UCSD-AML1 (cell line): ENCODE measurements at regions not wholly inside any gene's neighbourhood (a gene's known extent, or its start where the extent isn't known, plus 50 kb on each side); places are given as distances from the start of the nearest gene placed in this dataset.
A peak's percentile ranks its signal among the peaks of the same experiment; 100 is the strongest.

ENCODE experiments used
- DNase-seq: peaks from one replicate; lab custom pipeline; 2025; ENCODE audit not compliant: unreplicated experiment; lab: John Stamatoyannopoulos, UW

DNA sequence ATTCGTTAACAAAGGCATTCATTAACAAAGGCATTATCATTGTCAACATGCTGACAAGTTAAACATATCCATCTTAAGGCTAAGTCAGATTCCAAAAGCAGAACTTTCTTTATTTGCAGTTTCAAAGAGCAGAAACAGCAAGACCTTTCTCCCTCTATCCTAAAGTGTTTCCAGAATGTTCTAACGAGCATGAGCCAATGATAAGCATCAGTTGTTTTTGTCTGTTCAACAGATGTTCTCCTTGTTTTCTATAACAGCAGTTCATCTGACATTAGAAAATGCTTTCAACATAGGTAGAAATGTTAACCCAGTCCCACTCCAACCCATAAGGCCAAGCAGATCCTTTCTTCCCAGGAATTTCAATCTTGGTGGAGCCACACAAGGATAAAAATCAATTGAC, 77.6 kb upstream of the POMGNT2 start:
- no peak for DNase-seq

DNA sequence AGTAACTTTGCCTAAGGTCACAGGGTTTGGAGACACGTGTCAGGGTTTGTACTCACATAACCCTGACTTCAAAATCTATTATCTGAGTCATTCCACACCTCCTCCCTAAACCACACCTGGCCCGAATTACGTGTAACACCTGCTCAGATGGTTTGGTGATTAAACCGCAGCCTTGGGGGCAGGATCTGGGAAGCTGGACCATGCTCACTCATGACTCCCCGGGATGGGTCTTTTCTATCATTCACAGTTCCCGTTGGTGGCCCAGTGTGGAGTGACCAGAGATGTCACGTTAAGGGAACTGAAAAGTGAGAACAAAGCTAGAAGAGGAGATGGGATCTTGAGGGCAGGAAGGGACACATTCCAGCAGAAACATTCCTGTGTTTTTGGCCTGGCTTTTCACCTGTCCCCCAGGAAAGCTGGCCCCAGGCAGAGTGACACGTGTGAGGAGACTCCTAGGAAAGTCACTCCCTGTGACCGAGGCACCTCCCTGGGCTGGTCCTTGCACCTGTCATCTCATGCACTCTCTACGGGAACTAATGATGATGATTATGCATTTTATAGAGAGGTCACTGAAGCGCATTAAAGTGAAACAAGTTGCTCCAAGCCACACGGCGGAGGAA, 75.4 kb upstream of the POMGNT2 start:
- no peak for DNase-seq

DNA sequence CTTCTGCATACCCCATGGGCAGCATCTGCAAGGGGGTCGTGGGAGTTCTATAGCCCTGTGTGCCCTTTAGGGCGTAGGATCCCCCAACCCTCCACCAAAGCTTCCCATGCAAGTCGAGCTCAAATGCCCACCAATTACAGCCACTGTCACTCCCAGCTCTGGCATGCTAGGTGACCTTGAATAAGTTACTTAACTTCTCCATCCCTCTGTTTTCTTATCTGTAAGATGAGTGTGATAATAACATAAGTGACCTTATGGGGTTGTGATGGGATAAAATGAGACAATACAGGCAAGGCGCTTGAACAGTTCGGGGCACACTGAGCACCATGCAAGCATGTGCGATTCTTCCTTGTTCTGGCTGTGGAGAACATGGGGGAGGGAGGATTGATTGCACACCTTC, 74.8 kb upstream of the POMGNT2 start:
- no peak for DNase-seq

DNA sequence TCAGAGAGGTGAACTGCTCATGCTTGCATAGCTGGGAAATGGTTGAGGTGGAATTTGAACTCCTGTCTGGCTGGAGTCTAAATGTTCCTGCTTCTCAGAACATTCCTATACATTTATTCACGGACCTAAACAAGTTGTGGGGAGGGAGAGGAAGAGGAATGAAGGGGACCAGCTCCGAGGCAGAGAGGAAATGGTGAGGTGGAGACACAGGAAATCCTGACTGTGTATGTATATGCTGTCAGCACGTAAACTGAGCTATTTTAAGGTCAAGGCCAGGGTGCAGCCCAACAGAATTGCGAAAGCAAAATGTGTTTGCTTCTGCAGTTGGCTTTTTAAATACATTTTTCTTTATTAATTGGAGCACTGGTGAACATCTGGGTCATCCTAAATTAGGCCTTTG, 74.1 kb upstream of the POMGNT2 start:
- DNase-seq: peak; percentile 59

DNA sequence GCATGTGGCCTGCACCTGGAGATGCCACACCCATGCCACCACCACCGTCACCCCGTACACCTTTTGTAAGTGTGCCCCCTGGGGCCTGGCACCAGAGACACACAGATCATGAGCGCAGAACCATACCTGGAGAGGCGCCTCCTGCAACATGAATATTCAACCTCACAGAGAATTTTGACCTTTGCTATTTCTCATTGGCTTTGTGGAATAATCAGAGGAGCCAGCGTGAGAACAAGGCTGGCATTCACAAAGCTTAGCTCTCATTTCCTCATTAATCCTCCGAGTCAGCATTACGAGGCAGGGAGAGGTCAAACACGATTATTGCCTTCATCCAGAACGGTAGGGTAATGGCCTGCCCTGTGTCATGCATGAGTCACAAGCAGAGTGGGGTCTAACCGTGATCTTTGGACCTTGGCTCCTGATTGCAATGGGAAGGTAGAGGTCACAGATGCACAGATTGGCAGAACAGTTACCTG, 73.0 kb upstream of the POMGNT2 start:
- no peak for DNase-seq

DNA sequence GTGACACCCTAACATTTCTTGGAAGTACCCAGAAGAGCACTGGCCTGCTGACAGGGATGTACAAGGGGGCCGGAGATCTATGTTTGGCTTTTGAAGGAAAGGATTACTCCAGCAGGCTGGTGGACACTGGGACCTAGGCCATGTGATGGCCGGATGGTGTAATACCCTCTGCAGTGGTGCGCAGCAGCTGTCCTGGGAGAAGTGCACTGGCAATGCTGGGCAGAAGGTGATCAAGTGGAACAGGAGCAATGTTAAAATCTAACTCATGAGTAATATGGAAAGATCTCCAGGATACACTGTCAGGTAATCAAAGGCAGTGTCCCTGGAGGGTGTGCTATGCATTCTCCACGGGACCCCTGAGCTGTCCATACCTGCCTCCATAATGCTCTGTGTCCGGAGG, 71.2 kb upstream of the POMGNT2 start:
- DNase-seq: no peak

DNA sequence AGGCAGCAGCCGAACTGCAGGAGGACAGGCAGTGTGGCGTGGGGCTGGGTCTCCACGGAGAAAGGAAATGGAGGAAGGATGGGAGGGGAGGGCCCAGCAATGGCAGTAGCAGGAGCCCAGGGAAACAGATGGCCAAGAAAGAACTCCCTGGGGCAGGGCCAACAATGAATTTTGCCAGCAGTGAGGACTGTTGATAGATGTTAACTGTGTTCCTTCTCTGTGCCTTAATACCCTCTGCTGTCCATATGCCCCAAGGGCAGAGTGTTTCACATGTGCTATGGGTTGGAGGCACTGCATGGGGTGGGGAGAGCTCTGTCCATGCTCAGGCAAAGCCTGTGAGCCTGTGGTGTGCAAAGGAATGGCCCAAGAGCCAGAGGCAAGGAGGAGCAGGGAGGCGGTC, 70.8 kb upstream of the POMGNT2 start:
- peak; percentile 46 for DNase-seq

DNA sequence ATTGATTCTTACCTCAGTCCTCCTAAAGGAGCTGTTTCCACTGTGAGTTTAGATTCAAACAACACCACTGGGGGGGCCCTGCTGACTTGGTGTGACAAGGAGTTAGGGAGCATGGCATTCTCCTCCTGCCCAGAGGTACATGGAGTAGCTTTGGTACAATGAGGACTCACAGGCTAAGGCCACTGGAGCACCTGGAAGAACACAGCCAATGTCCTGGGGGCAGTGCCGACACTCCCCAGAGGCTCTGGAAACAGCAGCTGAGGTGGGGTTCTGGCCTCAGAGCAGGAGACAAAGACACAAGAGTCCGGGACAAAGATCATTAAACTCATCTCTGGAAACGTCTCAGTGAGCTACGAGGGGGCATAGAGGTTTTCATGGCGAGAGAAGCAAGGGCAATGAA, 69.7 kb upstream of the POMGNT2 start:
- no peak for DNase-seq

DNA sequence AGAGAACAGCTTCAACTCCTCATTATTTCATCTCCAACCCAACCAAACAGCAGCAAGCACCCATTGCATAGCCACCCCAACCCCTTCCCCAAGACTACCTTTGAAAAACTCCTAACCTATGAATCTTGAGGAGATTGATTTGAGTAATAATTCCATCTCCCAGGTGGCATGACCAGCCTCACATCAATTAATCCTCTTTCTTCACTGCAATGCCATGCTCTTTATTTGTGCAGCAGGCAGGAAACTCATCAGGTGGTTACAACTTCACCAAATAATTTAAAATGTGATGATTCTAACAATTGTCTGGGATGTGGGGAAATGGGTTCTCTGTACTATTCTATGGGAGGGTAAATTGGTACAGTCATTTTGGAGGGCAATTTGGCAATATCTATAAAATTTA, 68.1 kb upstream of the POMGNT2 start:
- no peak for DNase-seq

DNA sequence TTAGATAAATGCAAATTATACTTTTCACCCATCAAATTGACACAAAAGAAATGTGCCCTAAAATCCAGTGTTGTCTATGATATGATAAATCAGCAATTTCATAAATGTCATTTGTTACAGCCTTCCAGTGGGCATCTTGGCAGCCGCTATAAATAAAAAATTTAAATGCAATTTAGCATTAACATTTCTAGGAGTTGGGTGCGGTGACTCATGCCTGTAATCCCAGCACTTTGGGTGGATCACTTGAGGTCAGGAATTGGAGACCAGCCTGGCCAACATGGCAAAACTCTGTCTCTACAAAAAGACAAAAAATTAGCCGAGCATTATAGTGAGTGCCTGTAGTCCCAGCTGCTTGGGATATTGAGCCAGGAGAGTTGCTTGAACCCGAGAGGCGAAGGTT, 65.9 kb upstream of the POMGNT2 start:
- DNase-seq: no peak

DNA sequence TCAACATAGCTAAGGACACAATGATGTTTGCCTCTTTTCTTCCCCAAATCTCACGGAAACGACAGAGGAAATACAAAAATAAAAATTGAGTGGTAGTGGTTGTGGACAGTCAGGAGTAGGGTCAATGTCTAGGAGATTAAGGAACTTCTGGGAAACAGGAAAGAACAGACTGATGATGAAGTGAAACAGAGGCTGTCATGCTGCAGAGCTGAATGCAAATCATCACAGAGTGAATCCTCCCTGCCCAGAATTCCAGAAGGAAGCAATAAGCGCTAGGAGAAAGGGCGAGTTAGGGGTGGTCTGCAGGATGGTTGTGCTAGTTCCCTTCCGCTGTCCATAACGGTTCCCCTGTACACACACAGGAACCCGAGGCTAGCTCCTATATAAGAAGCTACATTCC, 64.7 kb upstream of the POMGNT2 start:
- no peak for DNase-seq

DNA sequence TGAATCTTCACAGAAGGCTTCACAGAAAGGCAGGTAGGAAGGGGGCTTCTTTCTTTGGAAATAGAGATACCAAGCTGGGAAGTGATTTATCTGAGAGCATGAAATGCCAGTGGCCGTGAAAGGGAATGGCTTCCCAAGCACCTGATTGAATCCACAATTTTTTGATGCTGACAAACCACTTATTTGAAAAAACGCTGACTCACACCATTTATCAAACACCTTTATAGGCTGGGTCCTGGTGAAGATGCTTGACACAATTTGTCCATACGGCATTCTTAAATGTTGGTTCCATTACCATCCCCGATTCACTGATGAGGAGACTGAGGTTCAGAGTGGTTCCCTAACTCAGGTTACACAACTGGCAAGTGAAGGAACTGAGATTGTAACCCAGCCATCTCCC, 64.1 kb upstream of the POMGNT2 start:
- DNase-seq: no peak

DNA sequence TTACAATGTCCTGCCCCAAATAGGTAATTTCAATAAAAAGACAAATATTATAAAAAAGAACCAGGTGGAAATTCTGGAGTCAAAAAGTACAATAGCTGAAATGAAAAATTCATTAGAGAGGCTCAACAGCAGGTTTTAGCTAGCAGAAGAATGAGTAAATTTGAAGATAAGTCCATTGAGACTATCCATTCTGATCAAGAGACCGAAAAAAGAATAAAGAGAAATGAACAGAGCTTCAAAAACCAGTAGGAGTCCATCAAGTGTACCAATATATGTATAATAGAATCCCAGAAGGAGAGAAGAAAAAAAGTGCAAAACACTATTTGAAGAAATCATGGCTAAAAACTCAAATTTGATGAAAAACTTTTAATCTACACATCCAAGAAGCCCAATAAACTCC, 60.5 kb upstream of the POMGNT2 start:
- no peak for DNase-seq

DNA sequence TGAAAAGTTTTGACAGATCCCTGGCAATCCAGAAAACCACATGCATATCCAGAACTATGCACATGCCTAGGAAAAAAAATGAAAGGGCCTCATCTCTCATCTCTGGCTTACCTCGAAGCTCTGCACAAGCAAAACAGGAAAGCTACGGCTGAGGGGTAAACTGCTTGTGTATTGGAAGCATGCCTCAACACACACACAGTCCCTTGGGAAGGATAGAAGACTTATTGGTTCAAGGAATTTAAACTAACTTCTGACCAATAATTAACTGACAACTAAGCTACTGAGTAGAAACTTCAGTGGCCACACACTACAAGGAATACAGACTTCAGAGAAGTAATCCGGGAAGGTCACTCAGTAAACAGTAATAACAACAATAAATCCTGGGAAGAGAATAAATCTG, 59.9 kb upstream of the POMGNT2 start:
- no peak for DNase-seq

DNA sequence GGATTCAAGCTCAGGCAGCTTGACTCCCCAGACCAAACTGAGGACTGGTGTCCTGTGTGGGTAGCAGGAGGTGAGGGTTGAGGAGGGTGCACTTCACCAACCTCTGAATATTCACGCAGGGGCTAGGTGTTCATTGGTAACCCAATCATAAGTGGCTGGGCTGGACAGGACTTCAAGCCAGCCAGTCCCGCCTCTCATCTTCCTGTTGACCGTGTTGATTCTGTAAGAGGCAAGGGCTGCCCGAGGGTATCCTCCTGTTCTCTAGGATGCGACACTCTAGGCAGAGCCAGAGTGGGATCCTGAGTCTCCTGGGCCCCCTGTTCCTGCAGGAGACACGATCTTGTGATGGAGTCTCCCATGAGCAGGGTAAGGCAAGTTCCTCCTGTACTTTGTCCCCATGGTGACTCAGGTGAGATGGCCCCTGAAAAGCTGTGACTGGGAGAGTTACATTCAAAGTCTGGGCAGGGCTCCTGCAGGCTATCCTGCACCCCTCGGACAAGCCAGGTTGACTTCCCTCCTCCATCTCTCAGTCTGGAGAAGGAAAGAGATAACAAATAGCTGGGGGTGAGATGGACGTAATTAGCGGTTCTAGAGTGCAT, 58.1 kb upstream of the POMGNT2 start:
- DNase-seq: no peak

DNA sequence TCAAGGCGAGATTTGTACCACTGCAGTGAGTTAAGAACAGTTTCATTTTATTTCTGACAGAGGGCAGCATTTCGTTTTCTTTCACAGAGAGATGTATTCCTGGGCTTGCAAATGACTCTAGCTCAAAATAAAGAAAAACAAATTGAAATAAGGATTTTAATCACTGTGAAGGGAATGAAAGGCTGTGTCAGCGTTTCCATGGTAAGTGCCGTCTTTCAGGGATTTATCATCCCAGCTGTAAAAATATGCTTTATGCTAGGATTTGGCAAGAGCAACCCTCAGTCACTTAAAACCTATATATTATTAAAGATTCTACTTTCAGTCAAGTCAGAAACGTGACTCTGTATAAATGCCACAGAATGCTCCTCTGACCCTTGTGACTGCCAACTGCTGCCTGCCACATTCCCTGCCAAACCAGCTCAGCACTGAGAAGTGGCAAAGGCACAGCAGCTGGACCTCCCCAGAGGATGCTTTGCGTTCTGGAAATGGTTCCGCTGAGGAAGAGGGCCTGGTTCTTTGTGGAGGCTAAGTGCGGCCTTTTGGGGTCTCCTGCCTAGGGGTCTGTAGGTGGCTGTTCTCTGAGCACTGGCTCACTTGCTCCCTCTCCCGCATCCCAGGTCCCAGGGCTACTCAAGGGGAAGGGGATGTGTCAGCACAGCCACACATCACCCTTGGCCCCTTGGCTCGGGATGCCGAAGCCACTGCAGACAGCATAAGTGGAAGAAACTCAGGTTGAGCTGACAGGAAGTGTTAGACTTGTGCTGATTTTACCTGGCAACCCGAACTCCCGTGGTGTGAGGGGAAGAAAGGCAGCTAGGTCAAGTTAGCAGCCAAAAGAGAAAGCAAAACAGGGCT, 56.6 kb upstream of the POMGNT2 start:
- DNase-seq: no peak

DNA sequence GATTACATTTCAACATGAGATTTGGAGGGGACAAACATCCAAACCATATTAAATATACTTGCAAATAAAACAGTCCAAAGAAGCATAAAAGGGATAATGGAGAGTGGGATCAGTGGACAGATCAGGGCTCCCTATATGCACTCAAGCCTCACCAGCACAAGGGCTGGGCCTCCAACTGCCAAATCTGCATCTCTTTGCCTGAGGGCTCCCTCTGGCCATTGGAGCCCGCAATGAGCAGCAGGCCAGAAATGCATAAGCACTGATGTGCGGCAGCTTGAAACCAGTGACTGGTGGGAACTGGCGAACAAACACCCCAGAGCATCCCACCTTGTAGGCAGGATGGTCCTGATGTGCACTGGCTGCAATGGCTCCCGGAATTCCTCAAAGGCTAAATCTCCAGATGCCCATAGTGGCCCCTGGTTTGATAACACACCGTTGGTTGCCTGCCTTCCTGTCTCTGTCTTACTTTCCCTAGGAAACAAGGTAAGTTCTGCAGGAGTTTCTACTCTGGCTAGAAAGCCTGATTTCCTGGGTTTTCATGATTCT, 55.9 kb upstream of the POMGNT2 start:
- no peak for DNase-seq

DNA sequence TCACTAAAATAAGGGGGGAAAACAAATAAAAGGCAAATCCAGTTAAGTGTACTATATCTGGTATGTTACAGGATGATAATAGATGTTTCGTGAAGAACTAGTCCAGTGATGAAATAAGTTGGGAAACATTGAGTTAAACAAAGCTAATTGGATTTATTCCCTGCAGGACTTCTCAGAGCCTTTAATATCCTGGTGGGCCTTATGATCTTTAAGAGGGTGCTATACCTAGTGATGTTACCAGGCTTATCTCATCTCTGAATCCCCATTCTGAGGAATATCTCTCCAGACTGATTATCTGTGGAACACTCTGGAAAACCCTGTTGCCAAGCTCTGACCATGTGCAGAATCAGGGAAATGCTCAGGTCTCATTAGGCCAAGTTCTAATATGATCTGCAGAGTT, 54.8 kb upstream of the POMGNT2 start:
- DNase-seq: no peak

DNA sequence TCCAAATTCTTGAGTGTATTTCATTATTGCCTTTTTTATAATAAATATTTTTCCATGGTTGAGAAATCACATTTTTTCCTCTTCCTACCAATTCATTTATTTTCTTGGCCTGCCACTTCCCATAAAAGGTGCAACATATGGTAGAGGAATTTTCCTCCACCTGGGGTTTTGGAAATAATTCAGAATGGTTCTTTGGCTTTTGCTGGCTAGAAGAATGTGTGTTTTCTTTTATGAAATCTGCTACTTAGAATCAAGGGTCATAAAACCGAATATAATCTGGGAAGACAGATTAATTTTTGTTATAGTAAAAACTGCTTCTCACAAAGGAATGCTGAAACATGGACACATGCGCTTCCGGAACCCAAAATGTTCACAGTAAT, 54.0 kb upstream of the POMGNT2 start:
- DNase-seq: no peak

DNA sequence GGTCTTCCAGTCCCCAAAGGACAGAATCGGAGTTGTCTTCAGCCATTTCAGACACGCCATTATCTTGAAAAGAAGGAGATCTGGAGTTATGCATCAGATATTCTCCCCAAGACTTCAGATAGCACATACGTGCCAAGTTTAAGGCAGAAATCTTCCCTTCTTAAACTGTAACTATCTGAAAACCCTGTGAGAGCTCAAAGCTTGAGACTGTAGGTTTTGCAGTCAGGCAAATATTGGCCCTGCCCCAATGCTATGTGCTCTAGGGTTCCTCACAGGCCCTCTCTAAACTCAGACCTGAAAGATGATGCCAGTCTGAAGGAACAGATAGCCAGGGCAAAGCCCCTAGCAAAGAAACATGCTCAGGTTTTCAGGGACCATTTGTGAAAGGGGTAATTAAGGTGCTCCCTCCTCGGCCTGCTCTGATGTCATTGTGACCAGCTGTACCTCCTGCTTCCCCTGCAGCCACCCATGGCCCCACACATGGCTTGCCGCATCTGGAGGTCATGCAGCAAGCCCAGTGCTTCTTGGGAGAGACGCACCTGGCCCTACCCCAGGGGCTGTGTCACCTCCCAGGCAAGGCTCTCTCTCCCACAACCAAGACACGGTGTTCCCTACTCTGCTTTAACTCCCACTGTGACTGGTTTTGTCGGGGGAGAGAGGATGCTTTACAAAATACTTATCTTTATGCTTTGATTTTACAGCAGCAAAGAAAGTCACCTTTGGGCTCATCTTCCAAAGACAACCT, 53.4 kb upstream of the POMGNT2 start:
- no peak for DNase-seq

DNA sequence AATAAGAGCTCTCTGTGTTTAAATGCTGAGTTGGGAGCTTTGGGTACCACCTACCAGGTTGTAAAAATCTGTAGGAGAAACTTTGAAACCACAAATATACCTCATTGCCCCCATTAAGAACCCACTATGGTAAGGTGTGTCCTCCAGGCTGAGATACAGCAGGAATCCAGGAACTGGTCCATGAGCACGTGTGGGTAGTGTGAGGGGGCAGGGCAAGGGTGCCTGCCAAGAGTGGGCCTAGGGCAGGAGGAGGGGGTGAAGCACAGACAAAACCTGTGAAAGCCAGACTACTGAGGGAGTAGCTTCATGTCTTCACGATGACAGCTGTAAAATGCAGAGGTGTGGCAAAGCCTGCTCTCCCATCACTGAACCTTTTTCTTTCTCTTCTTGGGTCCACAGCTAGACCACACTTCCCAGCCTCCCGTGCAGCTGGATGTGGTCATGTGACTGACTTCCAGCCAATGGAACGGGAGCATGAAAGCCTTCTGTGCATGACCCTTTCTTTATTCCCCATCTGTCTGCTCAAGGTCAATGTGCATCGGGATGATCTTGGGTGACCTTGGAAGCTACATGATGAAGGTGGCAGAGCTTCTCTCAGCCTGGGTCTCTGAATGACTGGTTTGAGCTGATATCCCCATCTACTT, 51.1 kb upstream of the POMGNT2 start:
- no peak for DNase-seq
